Activated CD4-positive, alpha-beta T cell treated with anti-CD3 and anti-CD28 coated beads, Interleukin-2, amount 10 ng/mL, durations not matched to agents 7 days and 5 days (primary cell): ENCODE measurements at regions not wholly inside any gene's neighbourhood (a gene's known extent, or its start where the extent isn't known, plus 50 kb on each side); places are given as distances from the start of the nearest gene placed in this dataset.

ENCODE experiments used
- CTCF ChIA-PET: fragments of 350-600 bp; sonication (Branson Sonifier 250); formaldehyde crosslinking; loops from one replicate; lab custom pipeline; 2021; ENCODE audit warnings: antibody characterized with exemption; lab: Charles Lee
- POLR2A ChIA-PET: fragments of 350-600 bp; sonication (Branson Sonifier 250); formaldehyde crosslinking; loops from one replicate; lab custom pipeline; 2021; ENCODE audit warnings: antibody characterized with exemption; lab: Charles Lee
- DNase-seq: peaks from one replicate; pipeline ENCODE4 v3.0.0-alpha.2; 2020
- H3K27ac Mint-ChIP-seq: one replicate; pipeline ENCODE4 v1.8.0; 2021; ENCODE audit warnings: mild to moderate bottlenecking, moderate library complexity, mixed read lengths
- H3K27me3 Mint-ChIP-seq: one replicate; pipeline ENCODE4 v1.8.0; 2021; ENCODE audit warnings: mixed read lengths
- H3K36me3 Mint-ChIP-seq: one replicate; pipeline ENCODE4 v1.8.0; 2021; ENCODE audit warnings: low read depth, mixed read lengths
- H3K4me1 Mint-ChIP-seq: one replicate; pipeline ENCODE4 v1.8.0; 2021; ENCODE audit warnings: mixed read lengths
- H3K4me3 Mint-ChIP-seq: one replicate; pipeline ENCODE4 v1.8.0; 2021; ENCODE audit warnings: mild to moderate bottlenecking, moderate library complexity, mixed read lengths
- H3K9me3 Mint-ChIP-seq: one replicate; pipeline ENCODE4 v1.8.0; 2021; ENCODE audit warnings: mixed read lengths

GRCh38 chr5:123269436-123269835 lies 153.8 kb downstream of the CEP120 start:
- ChIA-PET CTCF (no interaction called here), POLR2A (no interaction called here)
- Mint-ChIP-seq H3K36me3 (no peaks in the 10 kb centered on the region), H3K4me3 (no peak overlapping the region), H3K4me1 (no peaks in the 10 kb centered on the region), H3K27ac (no peak overlapping the region), H3K27me3 (no peaks in the 10 kb centered on the region), H3K9me3 (no peaks in the 10 kb centered on the region)
- DNase-seq: no peak

GRCh38 chr5:123266365-123266764 lies 156.8 kb downstream of the CEP120 start:
- Mint-ChIP-seq H3K9me3 (no peaks in the 10 kb centered on the region), H3K27me3 (no peaks in the 10 kb centered on the region), H3K4me1 (no peaks in the 10 kb centered on the region), H3K36me3 (no peaks in the 10 kb centered on the region), H3K27ac (no peak overlapping the region), H3K4me3 (no peak overlapping the region)
- no peak for DNase-seq
- ChIA-PET POLR2A (no interaction called here), CTCF (no interaction called here)

- no peak for DNase-seq
- H3K4me1 Mint-ChIP-seq: no peaks in the 10 kb centered on the region
- H3K27ac Mint-ChIP-seq: no peak overlapping the region
- no peaks in the 10 kb centered on the region for H3K27me3 Mint-ChIP-seq
- no peak overlapping the region for H3K4me3 Mint-ChIP-seq
- POLR2A ChIA-PET: no interaction called here
- H3K36me3 Mint-ChIP-seq: no peaks in the 10 kb centered on the region
- no peaks in the 10 kb centered on the region for H3K9me3 Mint-ChIP-seq
- CTCF ChIA-PET: no interaction called here
Measured at GRCh38 chr5:123265551-123265950, 157.7 kb downstream of the CEP120 start.

GRCh38 chr5:123264394-123264793 lies 158.8 kb downstream of the CEP120 start:
- H3K27ac Mint-ChIP-seq: no peak overlapping the region
- CTCF ChIA-PET: no interaction called here
- H3K27me3 Mint-ChIP-seq: no peaks in the 10 kb centered on the region
- no peak for DNase-seq
- H3K4me3 Mint-ChIP-seq: no peak overlapping the region
- no peaks in the 10 kb centered on the region for H3K9me3 Mint-ChIP-seq
- POLR2A ChIA-PET: no interaction called here
- H3K36me3 Mint-ChIP-seq: no peaks in the 10 kb centered on the region
- H3K4me1 Mint-ChIP-seq: no peaks in the 10 kb centered on the region

GRCh38 chr5:123263859-123264258 lies 159.3 kb downstream of the CEP120 start:
- Mint-ChIP-seq H3K36me3 (no peaks in the 10 kb centered on the region), H3K4me3 (no peak overlapping the region), H3K9me3 (no peaks in the 10 kb centered on the region), H3K27me3 (no peaks in the 10 kb centered on the region), H3K27ac (no peak overlapping the region), H3K4me1 (no peaks in the 10 kb centered on the region)
- no peak for DNase-seq
- POLR2A ChIA-PET: no interaction called here
- CTCF ChIA-PET: no interaction called here

- Mint-ChIP-seq H3K9me3 (peaks cover 2% of the 10 kb centered on the region), H3K4me3 (no peak overlapping the region), H3K27me3 (no peaks in the 10 kb centered on the region), H3K27ac (no peak overlapping the region), H3K4me1 (no peaks in the 10 kb centered on the region), H3K36me3 (no peaks in the 10 kb centered on the region)
- no peak for DNase-seq
- CTCF ChIA-PET: no interaction called here
- POLR2A ChIA-PET: no interaction called here
Measured at GRCh38 chr5:123262216-123262823, 160.9 kb downstream of the CEP120 start.

GRCh38 chr5:123261752-123262151 lies 161.5 kb downstream of the CEP120 start:
- Mint-ChIP-seq H3K27me3 (no peaks in the 10 kb centered on the region), H3K9me3 (peaks cover 3% of the 10 kb centered on the region), H3K27ac (no peak overlapping the region), H3K36me3 (no peaks in the 10 kb centered on the region), H3K4me3 (no peak overlapping the region), H3K4me1 (no peaks in the 10 kb centered on the region)
- ChIA-PET POLR2A (no interaction called here), CTCF (no interaction called here)
- no peak for DNase-seq

GRCh38 chr5:123249446-123249845 lies 160.4 kb downstream of the PRDM6 start:
- H3K4me1 Mint-ChIP-seq: no peaks in the 10 kb centered on the region
- no peak overlapping the region for H3K4me3 Mint-ChIP-seq
- H3K27ac Mint-ChIP-seq: no peak overlapping the region
- no peak for DNase-seq
- no peaks in the 10 kb centered on the region for H3K36me3 Mint-ChIP-seq
- no peaks in the 10 kb centered on the region for H3K27me3 Mint-ChIP-seq
- ChIA-PET POLR2A (interaction anchor here (0.6 kb wide), 1 partner anchor 60 kb away, joined by 6 read pairs; no protein-coding TSS in a partner anchor), CTCF (no interaction called here)
- peaks cover 8% of the 10 kb centered on the region for H3K9me3 Mint-ChIP-seq

- Mint-ChIP-seq H3K36me3 (no peaks in the 10 kb centered on the region), H3K27me3 (no peaks in the 10 kb centered on the region), H3K27ac (no peak overlapping the region), H3K4me3 (no peak overlapping the region), H3K9me3 (no peaks in the 10 kb centered on the region), H3K4me1 (no peaks in the 10 kb centered on the region)
- POLR2A ChIA-PET: no interaction called here
- DNase-seq: no peak
- CTCF ChIA-PET: no interaction called here
Measured at GRCh38 chr5:123245689-123246088, 156.6 kb downstream of the PRDM6 start.

GRCh38 chr5:123244458-123244857 lies 155.4 kb downstream of the PRDM6 start:
- Mint-ChIP-seq H3K9me3 (no peaks in the 10 kb centered on the region), H3K4me3 (no peak overlapping the region), H3K36me3 (no peaks in the 10 kb centered on the region), H3K27ac (no peak overlapping the region), H3K4me1 (no peaks in the 10 kb centered on the region), H3K27me3 (no peaks in the 10 kb centered on the region)
- POLR2A ChIA-PET: no interaction called here
- DNase-seq: no peak
- CTCF ChIA-PET: no interaction called here
